BLaER1 (cell line): ENCODE measurements at regions not wholly inside any gene's neighbourhood (a gene's known extent, or its start where the extent isn't known, plus 50 kb on each side); places are given as distances from the start of the nearest gene placed in this dataset.

Experiments
- H3K27ac ChIP-seq: shearing (Covaris generic); formaldehyde crosslinking; 2 replicates; pipeline ENCODE4 v1.8.1; 2022
- H3K27me3 ChIP-seq: shearing (Covaris generic); formaldehyde crosslinking; 2 replicates; pipeline ENCODE4 v1.8.1; 2022
- H3K36me3 ChIP-seq: shearing (Covaris generic); formaldehyde crosslinking; 2 replicates; pipeline ENCODE4 v1.8.1; 2022
- H3K4me1 ChIP-seq: shearing (Covaris generic); formaldehyde crosslinking; 2 replicates; pipeline ENCODE4 v1.8.1; 2022
- H3K4me2 ChIP-seq: shearing (Covaris generic); formaldehyde crosslinking; 2 replicates; pipeline ENCODE4 v1.8.1; 2022
- H3K4me3 ChIP-seq: shearing (Covaris generic); formaldehyde crosslinking; 2 replicates; pipeline ENCODE4 v1.8.1; 2022
- H3K9ac ChIP-seq: shearing (Covaris generic); formaldehyde crosslinking; 2 replicates; pipeline ENCODE4 v1.8.1; 2022
- H3K9me3 ChIP-seq: shearing (Covaris generic); formaldehyde crosslinking; 2 replicates; pipeline ENCODE4 v1.8.1; 2022
- H4K20me1 ChIP-seq: shearing (Covaris generic); formaldehyde crosslinking; 2 replicates; pipeline ENCODE4 v1.8.1; 2022
- Cebpa-rat ChIP-seq: shearing (Covaris generic); IDR thresholded peaks from 2 replicates; pipeline ENCODE4 v1.8.1; 2022

- Histone ChIP-seq H3K4me3 (no peak overlapping the region), H3K4me2 (no peak overlapping the region), H3K36me3 (no peaks in the 10 kb centered on the region), H3K27ac (no peak overlapping the region), H4K20me1 (no peaks in the 10 kb centered on the region), H3K27me3 (no peaks in the 10 kb centered on the region), H3K9ac (no peak overlapping the region), H3K9me3 (no peaks in the 10 kb centered on the region), H3K4me1 (no peaks in the 10 kb centered on the region)
- no peak for TF ChIP-seq Cebpa-rat
These were observed 585.0 kb downstream of the TMEM114 start for GRCh38 chr16:8005096-8005860.

GRCh38 chr16:7998789-7999453, 591.4 kb downstream of the TMEM114 start:
- no peaks in the 10 kb centered on the region for H3K27me3 ChIP-seq
- H3K4me2 ChIP-seq = no peak overlapping the region
- no peaks in the 10 kb centered on the region for H3K9me3 ChIP-seq
- no peaks in the 10 kb centered on the region for H3K36me3 ChIP-seq
- no peak overlapping the region for H3K27ac ChIP-seq
- no peak overlapping the region for H3K4me3 ChIP-seq
- no peaks in the 10 kb centered on the region for H3K4me1 ChIP-seq
- H4K20me1 ChIP-seq = no peaks in the 10 kb centered on the region
- TF ChIP-seq Cebpa-rat = no peak
- H3K9ac ChIP-seq = no peak overlapping the region

- Histone ChIP-seq H3K27ac (no peak overlapping the region), H3K4me1 (no peaks in the 10 kb centered on the region), H3K9ac (no peak overlapping the region), H3K4me3 (no peak overlapping the region), H3K4me2 (no peak overlapping the region), H4K20me1 (no peaks in the 10 kb centered on the region), H3K36me3 (no peaks in the 10 kb centered on the region), H3K9me3 (no peaks in the 10 kb centered on the region), H3K27me3 (no peaks in the 10 kb centered on the region)
- no peak for TF ChIP-seq Cebpa-rat
These were observed 592.3 kb downstream of the TMEM114 start for GRCh38 chr16:7997966-7998365.

- no peaks in the 10 kb centered on the region for H4K20me1 ChIP-seq
- H3K9ac ChIP-seq = no peak overlapping the region
- H3K4me3 ChIP-seq = no peak overlapping the region
- no peaks in the 10 kb centered on the region for H3K4me1 ChIP-seq
- H3K9me3 ChIP-seq = no peaks in the 10 kb centered on the region
- no peaks in the 10 kb centered on the region for H3K36me3 ChIP-seq
- H3K27me3 ChIP-seq = no peaks in the 10 kb centered on the region
- H3K4me2 ChIP-seq = no peak overlapping the region
- no peak overlapping the region for H3K27ac ChIP-seq
- no peak for TF ChIP-seq Cebpa-rat
These were observed 597.7 kb downstream of the TMEM114 start for GRCh38 chr16:7992616-7993015.

GRCh38 chr16:7990626-7991260, 599.6 kb downstream of the TMEM114 start:
- Histone ChIP-seq H3K9ac (no peak overlapping the region), H4K20me1 (no peaks in the 10 kb centered on the region), H3K27me3 (no peaks in the 10 kb centered on the region), H3K9me3 (no peaks in the 10 kb centered on the region), H3K4me1 (no peaks in the 10 kb centered on the region), H3K4me3 (no peak overlapping the region), H3K36me3 (no peaks in the 10 kb centered on the region), H3K4me2 (no peak overlapping the region), H3K27ac (no peak overlapping the region)
- TF ChIP-seq Cebpa-rat = no peak

- no peak for TF ChIP-seq Cebpa-rat
- H3K4me3 ChIP-seq = no peak overlapping the region
- H3K27me3 ChIP-seq = no peaks in the 10 kb centered on the region
These were observed 606.6 kb downstream of the TMEM114 start for GRCh38 chr16:7983676-7984075.

GRCh38 chr16:7980133-7980483, 610.2 kb downstream of the TMEM114 start:
- Histone ChIP-seq H3K9me3 (no peaks in the 10 kb centered on the region), H3K36me3 (no peaks in the 10 kb centered on the region), H3K4me1 (no peaks in the 10 kb centered on the region), H3K9ac (no peak overlapping the region), H3K4me2 (no peak overlapping the region), H3K27ac (no peak overlapping the region), H4K20me1 (no peaks in the 10 kb centered on the region), H3K27me3 (no peaks in the 10 kb centered on the region), H3K4me3 (no peak overlapping the region)
- no peak for TF ChIP-seq Cebpa-rat

More at GRCh38 chr16:7983676-7984075, 606.6 kb downstream of the TMEM114 start:
- Histone ChIP-seq H3K4me1 (no peaks in the 10 kb centered on the region), H3K9ac (no peak overlapping the region), H3K4me2 (no peak overlapping the region), H3K36me3 (no peaks in the 10 kb centered on the region), H3K9me3 (no peaks in the 10 kb centered on the region), H3K27ac (no peak overlapping the region), H4K20me1 (no peaks in the 10 kb centered on the region)

- no peak overlapping the region for H3K9ac ChIP-seq
- no peaks in the 10 kb centered on the region for H3K36me3 ChIP-seq
- no peaks in the 10 kb centered on the region for H3K27me3 ChIP-seq
- no peaks in the 10 kb centered on the region for H3K9me3 ChIP-seq
- no peak for TF ChIP-seq Cebpa-rat
- no peaks in the 10 kb centered on the region for H4K20me1 ChIP-seq
- H3K4me1 ChIP-seq = no peaks in the 10 kb centered on the region
- no peak overlapping the region for H3K4me3 ChIP-seq
- no peak overlapping the region for H3K4me2 ChIP-seq
- no peak overlapping the region for H3K27ac ChIP-seq
These were observed 610.7 kb downstream of the TMEM114 start for GRCh38 chr16:7979448-7980132.

GRCh38 chr16:7976563-7976962, 613.7 kb downstream of the TMEM114 start:
- TF ChIP-seq Cebpa-rat = no peak
- Histone ChIP-seq H4K20me1 (no peaks in the 10 kb centered on the region), H3K9ac (no peak overlapping the region), H3K4me2 (no peak overlapping the region), H3K4me1 (no peaks in the 10 kb centered on the region), H3K27ac (no peak overlapping the region), H3K27me3 (no peaks in the 10 kb centered on the region), H3K4me3 (no peak overlapping the region), H3K9me3 (no peaks in the 10 kb centered on the region), H3K36me3 (no peaks in the 10 kb centered on the region)

- no peaks in the 10 kb centered on the region for H3K4me1 ChIP-seq
- no peak overlapping the region for H3K9ac ChIP-seq
- no peak overlapping the region for H3K4me2 ChIP-seq
- no peak for TF ChIP-seq Cebpa-rat
- H3K36me3 ChIP-seq = no peaks in the 10 kb centered on the region
- no peaks in the 10 kb centered on the region for H3K27me3 ChIP-seq
- no peak overlapping the region for H3K4me3 ChIP-seq
- H4K20me1 ChIP-seq = no peaks in the 10 kb centered on the region
- no peaks in the 10 kb centered on the region for H3K9me3 ChIP-seq
- no peak overlapping the region for H3K27ac ChIP-seq
These were observed 614.2 kb downstream of the TMEM114 start for GRCh38 chr16:7976125-7976524.
